ENCODE measurements at regions not wholly inside any gene's neighbourhood (a gene's known extent, or its start where the extent isn't known, plus 50 kb on each side); places are given as distances from the start of the nearest gene placed in this dataset.

GRCh38 chr3:150165396-150166094 lies 194.8 kb upstream of the PFN2 start:
- no peak for DNase-seq

- DNase-seq, result no peak
These were observed 190.3 kb upstream of the PFN2 start for GRCh38 chr3:150161011-150161410.

GRCh38 chr3:150158943-150159625 lies 188.4 kb upstream of the PFN2 start:
- no peak for DNase-seq

GRCh38 chr3:150152567-150152966 lies 181.9 kb upstream of the PFN2 start:
- no peak for DNase-seq

- DNase-seq, result no peak
These were observed 179.9 kb upstream of the PFN2 start for GRCh38 chr3:150150633-150151032.

- DNase-seq, result no peak
These were observed 179.0 kb upstream of the PFN2 start for GRCh38 chr3:150149651-150150051.

GRCh38 chr3:150148227-150148626 lies 177.5 kb upstream of the PFN2 start:
- no peak for DNase-seq

- no peak for DNase-seq
These were observed 177.1 kb upstream of the PFN2 start for GRCh38 chr3:150147776-150148175.

- no peak for DNase-seq
These were observed 176.5 kb upstream of the PFN2 start for GRCh38 chr3:150146991-150147761.

- DNase-seq, result no peak
These were observed 175.0 kb upstream of the PFN2 start for GRCh38 chr3:150145659-150146058.

- DNase-seq, result no peak
These were observed 173.6 kb upstream of the PFN2 start for GRCh38 chr3:150144191-150144708.

GRCh38 chr3:150142936-150143335 lies 172.2 kb upstream of the PFN2 start:
- no peak for DNase-seq

- no peak for DNase-seq
These were observed 171.2 kb upstream of the PFN2 start for GRCh38 chr3:150141790-150142326.

- DNase-seq, result no peak
These were observed 170.1 kb upstream of the PFN2 start for GRCh38 chr3:150140614-150141321.

GRCh38 chr3:150138824-150139223 lies 168.1 kb upstream of the PFN2 start:
- no peak for DNase-seq

GRCh38 chr3:150136242-150136641 lies 165.5 kb upstream of the PFN2 start:
- DNase-seq, result no peak

- no peak for DNase-seq
These were observed 164.6 kb upstream of the PFN2 start for GRCh38 chr3:150135287-150135721.

- no peak for DNase-seq
These were observed 162.6 kb upstream of the PFN2 start for GRCh38 chr3:150133293-150133692.

- DNase-seq, result no peak
These were observed 161.5 kb upstream of the PFN2 start for GRCh38 chr3:150132101-150132749.

- no peak for DNase-seq
These were observed 161.0 kb upstream of the PFN2 start for GRCh38 chr3:150131663-150132062.

Measured in renal pelvis (tissue), 1 donor.